B cell (primary cell): ENCODE measurements at regions not wholly inside any gene's neighbourhood (a gene's known extent, or its start where the extent isn't known, plus 50 kb on each side); places are given as distances from the start of the nearest gene placed in this dataset.

Experiments
- ATAC-seq: fragments of 200-7000 bp; cut with Tn5 transposase; one replicate; pipeline ENCODE4 v1.10.0; 2021; ENCODE audit warnings: low read depth, mild to moderate bottlenecking, moderate number of reproducible peaks, moderate library complexity
- CTCF ChIA-PET: fragments of 350-600 bp; sonication (Branson Sonifier 250); formaldehyde crosslinking; loops from one replicate; lab custom pipeline; 2021; ENCODE audit warnings: antibody characterized with exemption, inconsistent platforms; lab: Charles Lee
- POLR2A ChIA-PET: fragments of 350-600 bp; sonication (Branson Sonifier 250); formaldehyde crosslinking; loops from one replicate; lab custom pipeline; 2021; ENCODE audit warnings: antibody characterized with exemption; lab: Charles Lee
- DNase-seq: peaks from one replicate; pipeline ENCODE4 v3.0.0; 2013
- H2AFZ ChIP-seq: 2 replicates; pipeline ENCODE4 v1.6.1; 2012; ENCODE audit warnings: mild to moderate bottlenecking, low read depth, low read length; ENCODE audit not compliant: insufficient read depth, poor library complexity, severe bottlenecking
- H3K27ac ChIP-seq, 2 donors: 1 replicate in 1 of 2; 2 replicates in 1 of 2; pipeline ENCODE4 v1.5.1; 2012 to 2013; ENCODE audit warnings: low read length in 2 of 2, mild to moderate bottlenecking in 2 of 2, moderate library complexity in 1 of 2
- H3K27me3 ChIP-seq, 4 experiments: fragments of 200-600 bp in 1 of 4; sonication (generic) in 1 of 4; replicated peaks in 1 of 4; 1 replicate in 2 of 4; 2 replicates in 2 of 4; pipeline versions ENCODE4 v1.6.1 to v1.7.0; 2013 to 2016; ENCODE audit warnings: low read length in 3 of 4, mild to moderate bottlenecking in 2 of 4, mixed read lengths in 1 of 4, moderate library complexity in 1 of 4; ENCODE audit not compliant: insufficient read depth in 4 of 4, control insufficient read depth in 3 of 4; ENCODE audit errors: control extremely low read depth in 1 of 4
- H3K36me3 ChIP-seq, 2 experiments: replicated peaks in 1 of 2; 1 replicate in 1 of 2; 2 replicates in 1 of 2; pipeline versions ENCODE4 v1.6.1 to v1.7.1; 2013; ENCODE audit warnings: low read length in 1 of 2; ENCODE audit not compliant: insufficient read depth in 2 of 2, control insufficient read depth in 1 of 2; ENCODE audit errors: control extremely low read depth in 1 of 2, extremely low read depth in 1 of 2
- H3K4me1 ChIP-seq, 2 donors: fragments of 200-600 bp in 1 of 2; sonication (generic) in 1 of 2; 1 replicate in 1 of 2; 2 replicates in 1 of 2; pipeline versions ENCODE4 v1.5.1 to v1.6.1; 2013 to 2017; ENCODE audit warnings: low read length in 2 of 2; ENCODE audit not compliant: control insufficient read depth in 2 of 2, insufficient read depth in 2 of 2
- H3K4me2 ChIP-seq: replicated peaks from 2 replicates; pipeline ENCODE3; 2012; ENCODE audit warnings: mild to moderate bottlenecking, low read depth, low read length; ENCODE audit not compliant: poor library complexity, severe bottlenecking
- H3K4me3 ChIP-seq, 5 experiments: fragments of 200-600 bp in 1 of 5; sonication (generic) in 1 of 5; 1 replicate in 3 of 5; 2 replicates in 2 of 5; pipeline versions ENCODE4 v1.5.1 to v1.7.0; 2011 to 2016; ENCODE audit warnings: low read length in 4 of 5, mild to moderate bottlenecking in 4 of 5, low read depth in 2 of 5, control low read depth in 1 of 5, moderate library complexity in 1 of 5; ENCODE audit not compliant: insufficient read depth in 1 of 5; ENCODE audit errors: control extremely low read depth in 1 of 5, extremely low read depth in 1 of 5
- H3K79me2 ChIP-seq: fragments of 200-600 bp; sonication (generic); one replicate; pipeline ENCODE4 v1.6.0; 2016; ENCODE audit warnings: low read length; ENCODE audit not compliant: control insufficient read depth, insufficient read depth
- H3K9ac ChIP-seq: fragments of 200-600 bp; sonication (generic); 2 replicates; pipeline ENCODE4 v1.6.1; 2017; ENCODE audit warnings: mild to moderate bottlenecking, low read length, moderate library complexity
- H3K9me3 ChIP-seq, 3 donors: one replicate each; pipeline versions ENCODE4 v1.6.1 to v1.7.1; 2013; ENCODE audit warnings: low read length in 2 of 3; ENCODE audit not compliant: control insufficient read depth in 2 of 3, insufficient read depth in 1 of 3; ENCODE audit errors: control extremely low read depth in 1 of 3
- H4K20me1 ChIP-seq: 2 replicates; pipeline ENCODE4 v1.6.0; 2012; ENCODE audit warnings: mild to moderate bottlenecking, low read length; ENCODE audit not compliant: insufficient read depth, control insufficient read depth, poor library complexity, severe bottlenecking
- H3K27ac Mint-ChIP-seq: one replicate; pipeline ENCODE4 v1.8.0; 2021; ENCODE audit warnings: mixed read lengths
- H3K27me3 Mint-ChIP-seq: one replicate; pipeline ENCODE4 v1.8.0; 2021; ENCODE audit warnings: mixed read lengths
- H3K4me1 Mint-ChIP-seq: one replicate; pipeline ENCODE4 v1.8.0; 2021; ENCODE audit warnings: mixed read lengths
- H3K4me3 Mint-ChIP-seq: one replicate; pipeline ENCODE4 v1.8.0; 2021; ENCODE audit warnings: mixed read lengths
- H3K9me3 Mint-ChIP-seq: one replicate; pipeline ENCODE4 v1.8.0; 2022; ENCODE audit warnings: mixed read lengths; ENCODE audit not compliant: insufficient read depth
- EZH2 ChIP-seq: IDR thresholded peaks from 2 replicates; pipeline ENCODE4 v1.6.1; 2012; ENCODE audit warnings: borderline replicate concordance, low read depth, mild to moderate bottlenecking, moderate library complexity, low read length; ENCODE audit not compliant: insufficient read depth, poor library complexity, severe bottlenecking
- WGBS: methylation state at CpG from one replicate; pipeline ENCODE4 v1.1.5; 2013; ENCODE audit warnings: missing lambda C conversion rate; ENCODE audit not compliant: insufficient coverage; 5-methylcytosine and 5-hydroxymethylcytosine counted together
- intact Hi-C: fragments of 100-400 bp; cut with micrococcal nuclease; formaldehyde crosslinking; loops from one replicate; pipeline ENCODE4 v1.10.0; 2022
- TF ChIP-seq, protein P1 (sequence below): fragments of 200-600 bp; IDR thresholded peaks from one replicate; pipeline ENCODE4 v1.8.0; 2022; ENCODE audit warnings: antibody characterized with exemption, mild to moderate bottlenecking

DNA sequence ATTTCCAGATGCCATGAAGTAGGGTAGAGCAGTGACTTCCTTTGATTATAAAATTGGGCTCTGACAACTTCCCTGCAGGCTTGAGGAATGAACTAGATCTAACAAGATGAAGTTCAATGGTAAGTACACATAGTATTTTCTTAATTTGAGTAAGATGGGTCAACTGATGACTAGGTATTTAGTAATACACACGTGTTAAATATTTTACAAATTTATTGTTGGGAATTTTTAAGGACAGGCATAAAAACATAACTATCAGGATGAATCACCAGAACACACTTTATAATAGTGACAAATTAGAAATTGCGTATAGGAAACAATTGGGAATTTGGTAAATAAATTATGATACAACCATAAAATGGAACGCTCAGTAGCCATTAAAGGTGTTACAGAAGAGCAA lies 762.4 kb upstream of the SLC35B3 start:
- WGBS, result no CpG with 5 or more reads among the region's 3 CpGs
- Histone ChIP-seq H2AFZ (no peak overlapping the region), H3K4me1 (no peaks in the 10 kb centered on the region), H3K79me2 (no peaks in the 10 kb centered on the region), H4K20me1 (no peaks in the 10 kb centered on the region), H3K4me2 (no peak overlapping the region), H3K4me3 (no peak overlapping the region), H3K27ac (no peak overlapping the region), H3K9me3 (no peaks in the 10 kb centered on the region), H3K36me3 (no peaks in the 10 kb centered on the region), H3K27me3 (no peaks in the 10 kb centered on the region), H3K9ac (no peak overlapping the region)
- no peak for DNase-seq
- Mint-ChIP-seq H3K9me3 (peaks cover 3% of the 10 kb centered on the region), H3K4me3 (no peak overlapping the region), H3K27me3 (no peaks in the 10 kb centered on the region), H3K4me1 (no peaks in the 10 kb centered on the region), H3K27ac (no peak overlapping the region)
- ChIA-PET CTCF (no interaction called here), POLR2A (no interaction called here)
- intact Hi-C loops, result no loop called here
- ATAC-seq, result no peak
- no peak for TF ChIP-seq EZH2
- TF ChIP-seq, protein P1, sequence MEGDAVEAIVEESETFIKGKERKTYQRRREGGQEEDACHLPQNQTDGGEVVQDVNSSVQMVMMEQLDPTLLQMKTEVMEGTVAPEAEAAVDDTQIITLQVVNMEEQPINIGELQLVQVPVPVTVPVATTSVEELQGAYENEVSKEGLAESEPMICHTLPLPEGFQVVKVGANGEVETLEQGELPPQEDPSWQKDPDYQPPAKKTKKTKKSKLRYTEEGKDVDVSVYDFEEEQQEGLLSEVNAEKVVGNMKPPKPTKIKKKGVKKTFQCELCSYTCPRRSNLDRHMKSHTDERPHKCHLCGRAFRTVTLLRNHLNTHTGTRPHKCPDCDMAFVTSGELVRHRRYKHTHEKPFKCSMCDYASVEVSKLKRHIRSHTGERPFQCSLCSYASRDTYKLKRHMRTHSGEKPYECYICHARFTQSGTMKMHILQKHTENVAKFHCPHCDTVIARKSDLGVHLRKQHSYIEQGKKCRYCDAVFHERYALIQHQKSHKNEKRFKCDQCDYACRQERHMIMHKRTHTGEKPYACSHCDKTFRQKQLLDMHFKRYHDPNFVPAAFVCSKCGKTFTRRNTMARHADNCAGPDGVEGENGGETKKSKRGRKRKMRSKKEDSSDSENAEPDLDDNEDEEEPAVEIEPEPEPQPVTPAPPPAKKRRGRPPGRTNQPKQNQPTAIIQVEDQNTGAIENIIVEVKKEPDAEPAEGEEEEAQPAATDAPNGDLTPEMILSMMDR, result no peak

DNA sequence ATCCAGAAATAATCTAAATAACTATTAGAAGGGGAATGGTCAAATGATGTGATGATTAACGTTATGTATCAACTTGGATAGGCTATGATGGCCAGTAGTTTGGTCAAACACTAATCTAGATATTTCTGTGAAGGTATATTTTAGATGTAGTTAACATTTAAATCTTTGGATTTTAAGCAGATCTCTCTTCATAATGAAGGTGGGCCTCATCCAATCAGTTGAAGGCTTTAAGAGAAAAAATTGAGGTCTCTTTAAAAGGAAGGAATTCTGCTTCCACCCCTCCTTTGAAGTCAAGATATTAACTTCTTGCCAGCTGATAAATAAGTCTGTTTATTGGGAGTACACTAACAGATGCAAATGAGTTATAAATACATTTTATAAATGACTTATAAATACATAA lies 760.0 kb upstream of the SLC35B3 start:
- no peak for ATAC-seq
- Histone ChIP-seq H3K27ac (no peak overlapping the region), H3K4me1 (no peaks in the 10 kb centered on the region), H3K27me3 (no peaks in the 10 kb centered on the region), H3K4me2 (no peak overlapping the region), H3K36me3 (no peaks in the 10 kb centered on the region), H4K20me1 (no peaks in the 10 kb centered on the region), H3K79me2 (no peaks in the 10 kb centered on the region), H3K9ac (no peak overlapping the region), H2AFZ (no peak overlapping the region), H3K9me3 (no peaks in the 10 kb centered on the region), H3K4me3 (no peak overlapping the region)
- TF ChIP-seq, protein P1, result no peak
- no peak for TF ChIP-seq EZH2
- Mint-ChIP-seq H3K27me3 (no peaks in the 10 kb centered on the region), H3K9me3 (peaks cover 5% of the 10 kb centered on the region), H3K4me1 (no peaks in the 10 kb centered on the region), H3K27ac (no peak overlapping the region), H3K4me3 (no peak overlapping the region)
- ChIA-PET POLR2A (no interaction called here), CTCF (no interaction called here)
- intact Hi-C loops, result no loop called here
- no peak for DNase-seq
- no CpG with 5 or more reads among the region's 1 CpG for WGBS
